Activated naive CD4-positive, alpha-beta T cell treated with Interleukin-2 at 50 U/mL for 16 hours (primary cell): ENCODE measurements at regions not wholly inside any gene's neighbourhood (a gene's known extent, or its start where the extent isn't known, plus 50 kb on each side); places are given as distances from the start of the nearest gene placed in this dataset.
A peak's percentile ranks its signal among the peaks of the same experiment; 100 is the strongest.
"Not testable (repeated sequence)": the region's sequence is repeated elsewhere in the genome, so short reads cannot be mapped to it uniquely, and the experiment has no call there.

Experiments
- DNase-seq: peaks from one replicate; pipeline ENCODE4 v3.0.0-alpha.2; 2020

DNA sequence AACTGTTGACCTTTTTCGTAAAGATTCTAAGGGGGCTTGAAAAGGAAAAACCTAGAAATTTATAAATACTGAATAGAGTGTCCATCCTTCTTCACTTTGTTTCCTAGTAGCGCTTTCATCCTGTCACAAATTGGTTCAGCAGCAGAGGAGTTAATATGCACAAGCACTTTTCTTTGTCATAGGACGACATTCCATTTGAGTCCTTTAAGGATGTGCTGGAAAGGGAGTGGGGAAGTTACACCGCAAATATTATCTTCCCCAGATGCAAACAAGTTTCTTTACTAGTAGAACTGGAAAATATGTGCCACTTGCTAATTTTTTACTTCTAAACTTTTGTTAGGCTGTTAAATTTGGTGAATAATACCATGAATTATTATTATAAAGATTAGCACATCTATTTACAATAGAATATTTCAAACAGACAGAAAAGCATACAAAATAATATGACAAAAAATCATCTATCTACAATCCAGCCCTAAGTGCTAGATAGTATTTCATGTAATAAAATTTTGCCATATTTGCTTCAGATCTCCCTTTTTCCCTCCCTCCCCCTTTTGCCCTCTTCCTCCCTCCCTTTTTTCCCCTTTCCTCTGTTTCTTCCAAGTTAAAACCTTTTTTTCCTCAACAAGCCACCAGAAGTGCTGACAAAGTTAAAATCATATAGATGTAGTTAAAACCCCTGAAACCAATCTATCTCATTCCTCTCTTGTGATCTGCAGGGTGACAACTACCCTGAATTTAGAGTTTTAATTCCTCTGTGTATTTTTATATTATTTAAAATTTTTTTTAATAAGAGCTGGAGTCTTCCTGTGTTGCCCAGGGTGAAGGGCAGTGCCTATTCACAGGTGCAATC lies 50.5 kb upstream of the MAP4K3 start:
- DNase-seq = no peak

DNA sequence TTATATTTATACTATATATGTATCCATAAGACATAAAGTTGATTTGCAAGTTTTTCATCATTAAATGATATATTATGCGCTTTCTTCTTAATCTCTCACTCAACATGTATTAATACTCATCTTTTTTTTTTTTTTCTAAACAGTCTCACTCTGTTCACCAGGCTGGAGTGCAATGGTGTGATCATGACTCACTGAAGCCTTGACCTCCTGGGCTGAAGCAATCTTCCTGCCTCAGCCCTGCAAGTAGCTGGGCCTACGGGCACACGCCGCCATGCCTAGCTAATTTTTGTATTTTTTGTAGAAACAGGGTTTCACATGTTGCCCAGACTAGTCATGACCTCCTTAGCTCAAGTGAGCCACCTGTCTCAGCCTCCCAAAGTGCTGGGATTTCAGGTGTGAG lies 51.4 kb upstream of the MAP4K3 start:
- no peak for DNase-seq

DNA sequence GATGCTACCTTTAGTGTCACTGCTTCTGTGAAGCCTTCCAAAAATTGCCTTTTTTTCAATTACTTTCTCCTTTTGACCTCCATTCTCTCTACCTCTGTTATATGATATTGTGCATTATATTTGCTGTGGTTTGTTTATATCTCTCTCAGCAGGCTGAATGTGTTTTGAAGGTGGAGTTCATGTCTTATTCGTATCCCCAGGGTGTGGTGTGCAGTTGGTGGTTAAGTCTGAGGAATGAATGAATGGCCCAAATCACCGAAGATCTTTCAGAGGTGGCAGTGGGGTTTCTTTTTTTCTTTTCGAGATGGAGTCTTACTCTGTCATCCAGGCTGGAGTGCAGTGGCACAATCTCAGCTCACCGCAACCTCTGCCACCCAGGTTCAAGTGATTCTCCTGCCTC lies 53.5 kb upstream of the MAP4K3 start:
- DNase-seq = no peak

DNA sequence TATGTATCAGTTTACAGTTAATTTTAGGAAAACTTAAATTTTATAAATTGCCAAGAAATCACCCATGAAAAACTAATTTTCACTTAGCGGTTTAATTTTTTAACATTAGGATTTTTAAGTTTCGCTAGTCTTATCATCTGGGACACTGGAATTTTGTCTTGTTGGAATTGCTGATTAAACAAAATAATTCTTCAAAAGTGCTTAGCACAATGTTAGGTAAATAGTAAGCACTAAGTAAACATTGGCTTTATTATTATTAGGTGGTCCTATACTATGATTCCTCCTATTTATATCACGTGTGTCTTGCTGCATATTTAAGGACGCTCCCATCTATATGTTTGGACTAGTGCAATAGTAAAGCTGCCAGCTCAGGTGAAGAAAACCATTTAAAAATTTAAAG lies 54.6 kb upstream of the MAP4K3 start:
- no peak for DNase-seq

DNA sequence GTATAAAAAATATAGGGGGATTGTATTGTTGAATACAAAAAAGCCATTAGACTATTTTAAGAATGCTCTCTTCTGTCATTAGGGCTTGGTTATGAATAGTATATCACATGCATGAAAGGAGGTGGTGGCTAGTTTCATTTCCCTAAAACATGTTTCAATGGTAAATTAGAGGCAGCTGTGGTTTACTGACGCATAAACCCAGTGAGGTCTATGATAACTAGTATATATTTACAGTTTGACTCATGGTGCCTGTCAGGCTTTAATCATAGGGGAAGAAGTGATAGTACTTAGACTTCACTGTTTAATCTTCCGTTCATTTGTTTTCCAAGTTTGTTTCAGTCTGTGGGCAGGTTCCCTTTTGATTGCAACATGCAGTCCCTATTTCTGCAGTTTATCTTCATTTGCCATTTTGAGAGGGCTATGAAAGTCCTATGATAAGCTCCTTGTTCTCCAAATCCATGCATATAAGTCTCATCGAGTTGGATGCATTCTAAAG lies 55.1 kb upstream of the MAP4K3 start:
- DNase-seq = no peak

DNA sequence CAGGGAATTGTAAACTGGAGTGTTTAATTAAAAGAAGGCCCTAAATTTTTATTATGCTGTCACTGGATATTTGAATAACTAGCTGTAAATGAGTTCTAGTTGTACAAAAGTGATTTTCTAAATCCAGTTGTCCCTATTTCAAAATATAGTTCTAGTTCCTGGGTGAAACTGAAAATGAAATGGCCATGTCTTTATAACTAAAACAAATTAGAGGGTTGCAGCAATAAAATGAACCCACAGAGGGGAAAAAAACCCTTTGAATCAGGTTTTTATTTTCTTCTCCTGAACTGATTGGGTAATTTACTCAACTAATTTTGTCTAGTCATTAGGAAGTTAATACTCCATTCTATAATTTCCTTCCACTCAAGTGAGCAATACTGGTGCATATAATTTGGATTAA lies 55.6 kb upstream of the MAP4K3 start:
- no peak for DNase-seq

DNA sequence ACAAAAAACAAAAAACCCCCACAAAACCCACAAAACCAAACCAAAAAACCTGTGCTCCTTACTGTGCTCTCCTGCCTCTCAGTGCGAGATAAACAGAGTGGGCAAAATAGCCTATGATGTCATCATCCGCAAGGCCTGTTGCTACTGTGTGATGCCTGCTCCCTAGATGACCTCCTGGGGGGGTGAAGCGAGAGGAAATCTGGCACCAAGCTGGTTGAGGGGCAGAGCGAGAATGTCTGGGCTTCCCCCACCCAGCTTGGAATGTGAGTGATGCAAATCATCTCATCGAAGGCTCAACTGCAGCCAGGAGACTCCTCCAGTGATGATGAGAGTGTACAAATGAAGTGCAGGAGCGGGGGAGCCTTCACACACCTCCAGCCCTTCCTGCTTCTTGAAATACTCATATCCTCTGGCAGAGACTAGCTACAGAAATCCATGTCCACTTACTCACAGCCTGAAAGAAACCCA lies 57.7 kb upstream of the MAP4K3 start:
- DNase-seq = peak; percentile 23

DNA sequence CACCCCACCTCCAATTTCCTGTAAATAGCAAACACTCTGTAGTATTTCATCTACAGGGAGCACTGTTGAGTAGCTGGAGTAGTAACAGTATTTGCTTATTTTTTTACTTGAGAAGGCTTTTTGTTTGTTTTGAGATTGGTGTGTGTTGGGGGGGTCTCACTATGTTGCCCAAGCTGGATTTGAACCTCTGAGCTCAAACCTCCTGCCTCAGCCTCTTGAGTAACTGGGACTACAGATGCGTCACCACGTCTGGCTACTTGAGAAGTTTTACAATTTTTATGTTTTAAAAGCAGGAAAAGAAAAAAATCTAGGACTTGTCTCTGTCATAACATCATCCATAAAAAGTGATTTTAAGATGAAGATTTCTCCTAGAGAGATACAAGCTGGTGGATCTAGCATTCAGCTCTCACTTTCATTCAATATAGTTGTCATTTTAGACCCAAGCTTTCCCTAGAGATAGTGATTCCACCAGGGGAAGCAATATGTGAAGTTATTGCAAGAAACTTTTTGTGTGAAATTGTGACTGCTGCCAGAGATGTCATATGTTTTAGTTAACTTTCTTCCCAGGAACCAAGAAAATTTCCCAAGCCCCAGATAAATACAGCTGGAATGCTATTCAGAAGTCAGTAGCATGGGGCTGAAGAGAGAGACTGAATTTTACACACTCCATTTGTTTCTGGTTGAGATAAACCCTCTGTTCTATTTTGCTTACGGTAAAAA lies 60.2 kb upstream of the MAP4K3 start:
- no peak for DNase-seq

DNA sequence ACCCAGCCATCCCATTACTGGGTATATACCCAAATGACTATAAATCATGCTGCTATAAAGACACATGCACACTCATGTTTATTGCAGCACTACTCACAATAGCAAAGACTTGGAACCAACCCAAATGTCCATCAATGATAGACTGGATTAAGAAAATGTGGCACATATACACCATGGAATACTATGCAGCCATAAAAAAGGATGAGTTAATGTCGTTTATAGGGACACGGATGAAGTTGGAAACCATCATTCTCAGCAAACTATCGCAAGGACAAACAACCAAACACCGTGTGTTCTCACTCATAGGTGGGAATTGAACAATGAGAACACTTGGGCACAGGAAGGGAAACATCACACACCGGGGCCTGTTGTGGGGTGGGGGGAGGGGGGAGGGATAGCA lies 61.1 kb upstream of the MAP4K3 start:
- not testable (repeated sequence) for DNase-seq

DNA sequence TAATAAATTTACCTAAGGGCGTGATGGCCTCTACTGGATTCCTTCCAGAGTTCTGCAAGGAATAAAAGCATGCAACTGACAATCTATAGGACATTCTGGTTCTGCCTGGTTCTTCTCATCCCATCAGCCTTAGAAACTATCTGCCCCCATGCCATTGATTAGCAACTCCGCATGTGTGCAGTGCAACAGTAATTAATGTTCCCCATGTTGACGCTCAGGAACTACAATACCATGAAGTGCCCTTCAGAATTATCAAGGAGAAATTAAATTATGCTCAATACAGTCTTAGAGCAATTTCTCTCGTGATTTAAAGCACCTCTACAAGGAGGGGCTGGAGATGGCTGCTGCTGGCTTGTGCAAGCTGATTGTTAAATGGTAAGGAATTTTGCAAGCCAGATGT lies 61.7 kb upstream of the MAP4K3 start:
- no peak for DNase-seq

DNA sequence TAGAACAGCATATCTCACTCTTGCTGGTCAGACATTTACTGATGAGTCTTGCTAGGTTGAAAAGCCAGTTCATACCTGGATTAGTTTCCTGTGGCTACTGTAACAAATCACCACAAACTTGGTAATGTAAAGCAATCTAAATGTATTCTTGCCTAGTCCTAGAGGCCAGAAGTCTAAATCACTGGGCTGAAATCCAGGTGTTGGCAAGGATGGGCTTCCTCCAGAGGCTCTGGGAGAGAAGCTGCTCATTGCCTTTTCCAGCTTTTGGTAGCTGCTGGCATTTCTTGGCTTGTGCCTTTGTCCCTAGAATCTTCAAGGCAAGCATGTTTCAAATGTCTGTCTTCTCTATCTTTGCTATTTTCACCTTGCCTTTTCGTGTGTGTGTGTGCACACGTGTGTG lies 62.3 kb upstream of the MAP4K3 start:
- DNase-seq = no peak

DNA sequence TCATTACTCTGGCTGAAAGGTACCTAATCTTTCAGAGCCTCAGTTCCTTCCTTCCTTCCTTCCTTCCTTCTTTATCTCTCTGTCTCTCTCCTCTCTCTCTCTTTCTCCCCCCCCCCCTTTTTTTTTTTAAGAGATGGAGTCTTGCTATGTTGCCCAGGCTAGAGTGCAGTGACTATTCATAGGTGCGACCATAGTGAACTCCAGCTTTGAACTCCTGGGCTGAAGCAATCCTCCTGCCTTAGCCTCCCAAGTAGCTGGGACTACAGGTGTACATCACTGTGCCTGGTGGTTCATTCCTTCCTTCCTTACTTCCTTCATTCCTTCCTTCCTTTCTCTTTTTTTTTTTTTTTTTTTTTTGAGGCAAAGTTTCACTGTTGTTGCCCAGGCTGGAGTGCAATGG lies 64.3 kb upstream of the MAP4K3 start:
- no peak for DNase-seq

DNA sequence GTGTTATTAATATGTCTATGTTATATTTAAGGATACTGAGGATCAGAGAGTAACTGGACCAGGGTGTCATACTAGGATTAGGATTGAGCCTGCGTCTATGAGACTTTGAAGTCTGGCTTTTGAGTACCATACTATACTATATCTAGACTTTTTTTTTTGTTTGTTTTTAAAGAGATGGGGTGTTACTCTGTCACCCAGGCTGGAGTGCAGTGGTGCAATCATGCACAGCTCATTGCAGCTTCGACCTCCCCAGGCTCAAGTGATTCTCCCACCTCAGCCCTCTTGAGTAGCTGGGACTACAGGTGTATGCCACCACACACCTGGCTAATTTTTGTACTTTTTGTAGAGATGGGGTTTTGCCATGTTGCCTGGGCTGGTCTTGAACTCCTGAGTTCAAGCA lies 66.2 kb upstream of the MAP4K3 start:
- no peak for DNase-seq

DNA sequence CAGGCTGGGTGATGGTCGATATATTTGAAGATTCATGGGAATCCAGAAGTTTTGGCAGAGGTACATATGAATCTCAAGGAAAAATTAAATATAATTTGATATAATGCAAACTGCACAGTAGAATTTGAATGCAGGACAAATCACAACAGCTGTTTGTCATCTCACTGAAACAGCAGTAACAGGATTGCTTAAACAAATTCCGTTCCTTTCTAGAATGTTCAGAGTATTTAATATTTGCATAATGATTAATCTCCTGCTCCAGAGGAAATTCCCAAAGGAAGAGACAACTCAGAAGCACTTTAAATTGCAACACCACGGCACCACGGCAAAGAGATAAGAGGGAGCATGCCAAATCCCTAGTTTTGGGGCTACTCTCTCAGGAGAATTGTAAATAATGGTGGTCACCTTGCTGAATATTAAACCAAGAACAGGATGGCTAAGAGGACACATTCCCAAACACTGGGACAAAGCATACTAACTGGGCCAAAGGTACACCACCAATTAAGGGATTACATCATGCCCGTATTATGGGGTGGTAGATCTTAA lies 67.8 kb upstream of the MAP4K3 start:
- DNase-seq = no peak

DNA sequence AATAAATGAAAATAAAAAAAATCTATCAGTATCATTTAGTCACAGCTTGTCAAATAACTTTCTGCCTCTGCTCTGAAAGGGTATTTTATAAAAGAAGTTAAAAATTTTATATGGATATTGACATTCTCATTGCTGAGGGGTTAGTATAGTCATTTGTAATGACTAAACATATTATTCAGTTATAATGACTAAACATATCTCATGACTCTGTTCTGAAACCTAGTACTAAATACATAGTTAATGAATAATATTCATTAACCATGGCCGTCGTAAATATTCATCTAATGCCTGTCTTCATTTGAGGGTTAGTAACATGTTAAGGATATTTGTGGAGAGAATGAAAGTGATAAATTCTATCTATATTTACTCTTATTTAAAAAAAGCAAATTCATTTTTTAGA lies 69.1 kb upstream of the MAP4K3 start:
- no peak for DNase-seq

DNA sequence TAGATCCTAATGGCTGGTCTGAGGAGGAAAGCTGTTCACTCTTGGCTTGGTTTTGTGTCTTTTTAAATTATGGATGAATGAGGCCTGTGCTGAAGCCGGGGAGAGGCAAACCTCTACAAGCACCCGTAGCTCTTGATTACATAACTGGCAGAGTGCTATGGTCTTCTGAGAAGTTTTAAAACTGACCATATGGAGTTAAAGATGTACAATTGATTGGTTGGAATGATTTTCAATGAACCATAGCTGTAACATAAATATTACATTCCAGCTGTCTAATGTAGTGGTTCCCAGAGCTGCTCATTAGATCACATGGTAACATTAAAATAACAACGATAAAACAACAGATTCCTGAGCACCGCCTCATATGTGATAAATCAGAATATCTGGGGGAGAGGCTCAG lies 71.1 kb upstream of the MAP4K3 start:
- no peak for DNase-seq

DNA sequence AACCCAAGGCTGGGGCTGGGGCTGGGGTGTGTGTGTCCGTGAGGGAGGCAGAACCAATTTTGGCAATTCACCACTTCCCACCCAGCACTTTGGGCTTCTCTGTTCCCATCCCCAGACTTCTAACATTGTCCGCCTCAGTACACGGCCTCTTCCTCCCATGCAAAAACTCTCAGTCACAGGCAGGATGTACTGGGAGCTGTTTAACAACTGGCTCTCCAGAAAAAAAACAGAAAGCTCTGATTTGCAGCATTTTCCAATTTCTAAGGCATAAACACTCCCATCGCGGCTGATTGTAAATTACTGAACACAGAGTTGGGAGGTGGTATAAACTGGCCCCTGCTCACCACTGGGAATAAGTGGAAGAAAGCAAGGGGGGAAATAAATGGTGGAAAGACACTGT lies 73.1 kb upstream of the MAP4K3 start:
- no peak for DNase-seq

DNA sequence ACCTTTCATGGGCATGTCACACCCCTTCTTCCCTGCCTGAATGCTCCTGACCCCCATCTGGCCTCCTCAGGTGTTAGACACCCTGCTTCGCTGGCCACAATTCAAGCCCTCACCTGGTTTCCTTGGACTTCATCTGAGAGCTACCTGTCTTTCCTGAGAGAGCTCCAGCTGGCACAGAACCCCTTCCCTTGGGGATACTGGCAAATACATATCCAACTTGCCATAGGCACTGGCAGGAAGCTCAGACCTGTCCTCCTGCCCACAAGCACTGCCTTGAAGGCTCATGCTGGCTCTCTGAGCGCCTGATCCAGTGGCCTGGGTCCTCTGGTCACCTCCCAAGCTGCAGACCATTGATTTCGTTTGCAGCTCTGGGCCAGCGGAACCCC lies 74.1 kb upstream of the MAP4K3 start:
- no peak for DNase-seq

DNA sequence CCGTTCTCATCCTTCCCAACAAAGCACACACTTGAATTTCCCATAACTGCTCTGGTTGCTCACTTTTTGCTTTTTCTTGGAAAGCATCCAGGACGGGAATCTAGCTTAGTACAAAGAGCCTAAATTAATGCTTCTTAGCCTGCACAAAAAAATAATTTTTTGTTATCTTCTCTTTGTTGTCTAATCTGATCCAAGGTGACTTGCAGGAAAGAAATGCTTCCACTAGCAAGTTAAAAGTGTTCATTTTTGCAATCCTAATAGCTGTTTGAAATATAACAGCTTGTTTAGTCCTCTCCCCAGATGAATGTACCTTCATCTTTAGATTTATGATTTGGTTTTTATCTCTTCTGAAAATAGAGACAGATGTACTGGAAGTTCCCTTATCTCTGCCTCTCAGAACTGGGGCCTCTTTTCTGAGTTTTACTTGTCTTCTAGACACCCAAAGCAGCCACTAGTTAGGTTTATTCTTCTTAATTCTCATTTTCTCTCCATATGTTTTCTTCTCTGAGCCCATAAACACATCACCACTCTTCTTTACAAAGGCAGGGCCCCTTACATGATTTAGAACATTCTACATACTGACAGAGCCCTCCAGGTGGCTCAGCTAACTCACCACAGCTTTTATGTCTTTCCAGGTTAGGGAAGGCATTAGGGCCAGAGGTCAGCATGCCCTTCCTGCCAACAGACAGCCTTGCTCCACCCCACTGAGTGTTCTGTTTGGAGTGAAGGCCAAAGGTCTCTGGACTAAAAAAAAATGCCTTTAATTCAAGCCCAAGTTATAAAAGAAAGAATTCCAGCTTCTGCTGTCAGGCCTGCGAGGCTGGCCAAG lies 74.7 kb upstream of the MAP4K3 start:
- DNase-seq = no peak

DNA sequence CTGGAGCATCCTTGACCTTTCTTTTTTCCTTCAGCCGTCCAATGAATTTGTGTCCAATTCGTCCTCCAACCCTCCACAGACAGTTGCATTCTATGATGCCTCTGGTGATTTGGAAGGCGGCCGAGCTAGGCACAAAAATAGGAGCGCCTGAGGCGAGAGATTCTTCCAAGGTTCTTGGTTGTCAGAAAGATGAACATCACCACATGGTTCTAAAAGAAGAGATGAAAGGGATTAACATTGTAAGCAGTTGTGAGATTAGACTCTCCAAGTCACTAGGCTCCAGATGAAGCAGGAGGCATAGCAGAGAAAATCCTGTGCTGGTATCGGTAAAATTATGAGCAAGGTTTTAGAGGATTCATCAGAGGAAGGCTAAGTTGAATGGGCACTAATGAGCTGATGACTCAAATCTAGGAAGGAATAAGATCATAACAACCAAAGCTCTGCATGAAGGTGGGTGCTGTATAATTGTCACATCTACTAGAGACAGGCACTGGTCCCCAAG lies 75.4 kb upstream of the MAP4K3 start:
- DNase-seq = no peak

DNA sequence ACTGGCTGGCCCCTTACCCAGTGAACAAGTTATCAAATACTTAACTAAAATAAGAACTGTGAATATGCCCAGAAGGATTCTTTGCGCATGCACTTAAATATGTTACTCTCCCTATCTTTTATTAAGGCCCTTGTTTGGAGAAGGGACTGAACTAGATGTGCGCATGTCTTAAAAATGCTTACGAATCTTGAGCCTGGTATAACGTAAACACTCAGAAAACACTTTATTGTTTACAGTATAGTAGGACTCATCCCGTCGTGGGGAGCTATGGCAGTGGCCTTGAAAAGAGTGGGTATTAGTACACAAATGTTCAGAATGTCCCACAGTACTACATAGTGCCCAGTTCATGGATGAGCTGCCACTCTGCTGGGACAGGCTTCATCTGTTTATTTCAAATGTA lies 75.9 kb upstream of the MAP4K3 start:
- DNase-seq = no peak

DNA sequence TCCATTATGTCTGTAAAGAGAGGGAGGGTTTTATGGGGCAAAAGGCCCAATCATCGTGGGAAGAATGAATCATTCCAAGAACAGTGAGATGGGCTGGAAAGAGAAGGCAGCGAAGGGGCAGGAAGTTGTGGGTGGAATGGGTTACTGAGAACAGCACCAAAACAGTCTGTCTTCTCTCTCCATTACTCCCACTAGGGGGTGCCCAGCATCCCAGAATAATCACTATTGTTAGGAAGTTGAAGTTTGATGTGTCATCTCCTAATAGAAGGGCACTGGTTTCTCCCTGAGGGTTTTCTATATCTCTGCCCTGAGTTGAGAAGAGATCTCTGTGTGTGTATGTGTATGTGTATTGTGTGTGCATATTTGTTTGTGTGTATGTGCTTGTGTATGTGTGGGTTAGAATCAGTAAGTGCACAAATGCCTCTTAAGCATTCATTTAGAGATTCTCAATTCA lies 76.6 kb upstream of the MAP4K3 start:
- DNase-seq = peak; percentile 78

DNA sequence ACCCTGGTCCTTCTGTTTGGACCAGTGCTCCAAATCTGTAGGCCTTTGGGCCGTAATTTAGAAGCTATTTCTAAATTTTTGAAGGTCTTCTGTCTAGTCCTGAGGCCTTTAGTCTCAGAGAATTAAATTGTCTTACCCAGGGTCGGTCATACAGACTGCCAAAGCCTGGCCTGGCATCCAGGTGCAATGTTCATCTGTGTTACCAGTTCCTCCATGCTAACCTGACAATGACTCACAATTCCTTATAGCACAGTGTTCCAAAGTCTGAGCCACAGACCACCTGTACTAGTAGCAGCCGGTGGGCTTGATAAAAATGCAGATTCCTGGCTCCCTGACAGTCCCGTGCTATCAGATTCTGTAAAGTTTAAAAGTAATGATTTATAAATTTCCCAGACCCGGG lies 77.7 kb upstream of the MAP4K3 start:
- DNase-seq = no peak
